CD4-positive, alpha-beta T cell treated with Interleukin-4 for 4 hours (primary cell): ENCODE measurements at regions not wholly inside any gene's neighbourhood (a gene's known extent, or its start where the extent isn't known, plus 50 kb on each side); places are given as distances from the start of the nearest gene placed in this dataset.
A peak's percentile ranks its signal among the peaks of the same experiment; 100 is the strongest.
"Not testable (repeated sequence)": the region's sequence is repeated elsewhere in the genome, so short reads cannot be mapped to it uniquely, and the experiment has no call there.

Source experiments
- DNase-seq: peaks from one replicate; pipeline ENCODE4 v3.0.0-alpha.2; 2020

DNA sequence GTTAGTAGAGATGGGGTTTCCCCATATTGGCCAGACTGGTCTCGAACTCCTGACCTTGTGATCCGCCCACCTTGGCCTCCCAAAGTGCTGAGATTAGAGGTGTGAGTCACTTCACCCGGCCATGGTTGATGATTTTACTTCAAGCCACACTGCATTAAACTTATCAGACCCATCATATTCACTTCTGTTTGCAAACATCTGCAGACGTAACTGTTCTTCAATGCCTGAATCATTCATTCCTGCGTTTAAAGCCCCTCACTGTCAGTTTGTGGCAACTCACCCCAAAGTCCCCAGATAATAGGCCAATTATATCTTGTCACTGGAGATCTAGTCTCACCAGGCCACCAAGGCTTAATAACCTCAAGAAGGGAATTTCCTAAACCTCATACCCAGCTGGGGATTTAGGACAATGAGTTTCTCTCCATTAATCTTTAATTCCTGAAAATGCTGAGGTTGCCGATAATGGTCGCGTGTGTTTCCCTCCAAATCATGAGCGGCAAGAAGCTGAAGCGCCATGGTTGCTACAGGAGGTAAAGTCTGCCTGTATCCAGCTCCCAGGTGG is 229.6 kb downstream of the LY86 start:
- no peak for DNase-seq

DNA sequence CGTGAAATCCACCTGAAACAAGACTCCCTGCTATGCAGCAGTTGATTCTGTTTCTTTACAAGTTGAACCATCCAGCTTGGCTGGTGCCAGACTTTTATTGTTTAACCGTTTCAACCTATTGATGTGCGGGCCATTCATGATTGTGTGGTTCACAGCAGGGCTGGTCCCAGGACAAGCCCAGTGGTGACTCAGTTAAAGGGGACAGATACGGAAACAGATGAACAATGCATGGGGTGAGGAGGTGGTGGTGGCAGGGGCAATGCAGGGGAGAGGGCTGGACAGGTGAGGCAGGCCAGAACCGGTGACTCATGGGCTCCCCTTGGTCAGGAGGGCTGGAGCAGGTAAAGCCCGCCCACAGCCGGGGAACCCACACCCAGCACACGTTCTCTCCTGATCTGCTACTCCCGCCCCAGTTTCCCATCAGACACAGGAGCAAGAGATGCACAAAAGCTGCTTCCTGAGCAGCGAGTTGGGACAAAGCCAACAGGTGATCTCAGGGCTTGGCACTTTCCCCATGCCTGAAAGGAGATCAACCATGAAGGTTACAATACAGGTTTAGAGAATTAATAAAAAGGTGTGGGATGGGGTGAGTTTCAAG is 232.2 kb downstream of the LY86 start:
- no peak for DNase-seq

DNA sequence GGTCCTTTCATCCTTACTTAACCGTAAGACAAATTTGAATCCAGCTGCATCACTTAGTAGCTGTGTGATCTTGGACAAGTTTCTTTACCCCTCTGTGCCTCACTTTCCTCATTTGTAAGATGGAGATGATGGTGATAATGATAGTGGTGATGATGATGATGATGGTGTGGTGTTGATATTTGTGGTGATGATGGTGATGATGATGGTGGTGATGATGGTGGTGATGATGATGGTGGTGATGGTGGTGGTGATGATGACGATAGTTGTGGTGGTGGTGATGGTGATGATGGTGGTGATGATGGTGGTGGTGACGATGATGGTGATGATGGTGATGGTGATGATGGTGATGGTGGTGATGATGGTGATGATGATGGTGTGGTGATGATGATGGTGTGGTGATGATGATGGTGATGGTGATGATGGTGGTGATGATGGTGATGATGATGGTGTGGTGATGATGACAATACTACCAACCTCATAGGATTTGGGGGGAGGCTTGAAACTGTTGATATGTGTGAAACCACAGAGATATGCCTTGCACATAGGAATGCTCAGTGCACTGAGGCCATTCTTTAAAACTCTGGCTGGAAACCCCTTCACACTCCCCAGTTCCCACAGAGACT is 233.2 kb downstream of the LY86 start:
- no peak for DNase-seq

DNA sequence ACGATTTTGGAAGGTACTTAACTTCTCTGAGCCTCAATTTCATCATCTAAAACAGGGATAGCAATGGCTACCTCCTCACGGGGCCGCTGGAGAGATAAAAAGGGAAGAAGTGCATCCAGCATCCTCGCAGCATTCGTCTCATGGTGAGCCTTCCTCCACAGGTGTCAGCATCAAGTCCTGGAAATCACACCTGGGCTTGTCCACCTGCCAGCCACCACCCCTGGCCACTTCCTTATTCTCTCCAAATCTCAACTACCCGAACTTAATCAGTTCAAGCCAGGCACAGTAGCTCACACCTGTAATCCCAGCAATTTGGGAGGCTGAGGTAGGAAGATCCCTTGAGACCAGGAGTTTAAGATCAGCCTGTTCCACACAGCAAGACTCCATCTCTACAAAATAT is 234.5 kb downstream of the LY86 start:
- no peak for DNase-seq

DNA sequence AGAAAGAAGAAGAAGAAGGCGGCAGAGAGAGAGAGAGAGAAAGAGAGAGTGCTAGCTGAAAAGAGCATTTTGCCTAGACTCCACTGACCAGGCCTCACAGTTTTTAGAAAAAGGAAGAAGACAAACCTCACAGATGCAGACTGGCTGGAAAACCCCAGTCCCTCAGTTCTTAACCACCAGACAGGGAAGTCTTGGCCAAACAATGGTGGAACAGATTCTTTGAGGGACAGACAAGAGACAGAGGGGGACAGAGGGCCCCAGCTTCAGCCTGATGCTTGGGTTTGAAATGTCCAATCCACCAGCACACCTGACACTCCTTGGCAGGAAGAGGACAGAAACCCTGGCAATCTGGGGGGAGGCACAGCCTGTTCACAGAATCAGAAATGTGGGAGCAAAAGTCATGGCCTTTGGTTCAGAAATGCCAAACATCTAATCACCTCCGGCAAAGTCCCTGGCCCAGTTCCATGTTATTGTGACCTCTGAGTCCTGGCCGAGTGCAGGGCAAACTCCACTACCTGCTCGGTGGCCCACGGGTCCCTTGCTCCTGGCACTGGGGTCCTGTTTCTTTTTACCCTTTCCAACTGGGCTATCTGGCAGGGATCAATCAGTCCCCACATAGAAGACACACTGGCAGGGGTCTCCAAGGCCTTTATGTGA is 235.2 kb downstream of the LY86 start:
- DNase-seq, result no peak

DNA sequence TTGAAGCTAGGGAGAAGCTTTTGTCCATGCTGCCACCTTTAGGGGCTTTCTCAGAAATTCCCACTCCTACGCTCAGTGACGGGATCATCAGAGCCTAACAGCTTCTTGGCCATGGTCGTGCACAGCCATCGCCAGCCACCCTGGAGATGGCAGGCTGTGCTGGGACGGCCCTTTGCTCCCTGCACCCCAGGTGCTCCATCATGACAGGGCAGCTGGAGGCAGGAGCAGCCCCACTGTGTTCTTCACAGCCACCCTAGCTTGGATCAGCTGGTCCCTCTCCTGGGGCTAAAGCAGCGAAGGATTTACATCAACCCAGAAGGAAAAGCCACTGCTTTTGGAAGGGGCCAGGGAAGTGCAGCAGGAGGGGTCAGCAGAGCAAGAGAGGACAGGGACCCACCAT is 235.9 kb downstream of the LY86 start:
- no peak for DNase-seq

DNA sequence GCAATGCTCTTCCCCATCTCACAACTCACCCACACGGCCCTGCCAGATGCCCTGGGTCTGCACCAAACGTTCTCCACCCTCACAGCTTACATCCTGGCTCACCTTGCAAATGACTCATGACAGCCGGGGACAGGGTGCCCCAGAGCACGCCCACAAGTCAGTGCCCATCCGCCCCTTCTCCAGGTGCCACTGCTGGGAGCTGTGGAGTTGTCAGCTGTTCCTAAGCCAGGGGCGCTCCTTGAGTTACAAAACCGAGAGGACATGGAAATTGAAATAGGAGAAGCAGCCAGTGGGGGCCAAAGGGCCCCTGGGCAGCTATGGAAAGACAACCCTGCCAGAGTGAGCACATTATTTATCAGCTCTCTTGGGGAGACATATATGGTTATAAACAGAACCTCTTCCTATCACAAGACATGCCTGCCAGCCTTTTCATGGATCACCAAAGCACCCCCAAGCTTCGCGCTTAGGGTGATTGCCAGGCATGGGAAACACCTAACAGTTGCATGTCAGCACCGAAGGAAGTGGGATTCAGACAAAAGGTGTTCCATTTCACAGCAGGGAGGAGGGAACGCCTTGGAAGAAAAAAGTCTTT is 236.8 kb downstream of the LY86 start:
- DNase-seq, result no peak

DNA sequence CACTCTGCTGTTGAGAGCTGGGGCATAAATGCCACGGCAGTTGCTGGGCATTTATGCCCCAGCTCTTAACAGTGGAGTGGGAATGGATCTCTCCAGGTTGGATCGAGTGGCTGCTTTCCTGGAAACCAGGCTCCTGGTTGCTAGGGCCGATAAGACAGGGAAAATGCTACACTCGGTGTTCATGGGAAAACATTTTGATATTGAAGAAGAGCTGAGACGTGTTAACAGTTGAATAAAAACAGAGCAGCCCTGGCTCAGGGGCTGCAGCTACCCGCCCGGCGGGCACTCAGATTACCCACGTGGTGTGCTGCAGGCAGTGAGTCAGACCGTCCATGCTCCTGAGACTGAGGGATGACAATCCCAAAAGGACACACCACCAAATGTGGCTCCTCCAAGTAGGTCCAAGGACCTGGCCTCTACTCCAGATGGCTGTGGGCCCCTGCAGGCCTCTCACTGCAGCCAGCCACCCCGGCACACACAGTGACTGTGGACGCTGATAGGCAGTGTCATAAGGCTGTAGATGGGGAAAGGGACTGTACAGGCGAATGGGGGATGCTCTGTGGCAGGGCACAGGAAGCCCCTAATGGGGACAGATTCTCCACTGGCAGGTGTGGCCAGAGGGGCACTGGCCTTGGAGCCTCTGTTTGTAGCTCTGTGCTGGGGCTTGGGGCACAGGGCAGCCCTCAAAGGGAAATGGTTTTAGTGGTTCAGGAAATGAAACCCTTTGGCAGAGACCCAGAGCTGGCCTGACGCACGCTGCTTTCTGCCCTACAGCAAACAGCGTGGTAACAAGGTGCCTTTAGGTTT is 237.8 kb downstream of the LY86 start:
- no peak for DNase-seq

DNA sequence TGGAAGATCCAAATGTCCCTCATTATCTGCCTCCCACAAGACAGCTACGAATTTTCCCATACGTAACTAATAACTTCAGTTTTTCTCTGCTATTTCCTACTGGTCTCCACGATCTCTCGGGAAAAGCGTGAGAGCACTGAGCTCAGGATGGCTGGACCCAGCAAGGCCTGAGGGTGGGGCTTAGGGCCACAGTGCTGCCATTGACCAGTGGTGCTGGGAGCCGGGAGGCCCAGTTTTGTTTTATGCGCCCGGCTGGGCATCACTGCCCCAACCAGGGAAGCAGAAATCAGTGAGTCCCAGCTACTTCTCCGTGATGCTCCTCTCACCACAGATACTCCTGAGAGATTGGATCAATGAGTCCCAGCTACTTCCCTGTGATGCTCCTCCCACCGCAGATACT is 238.4 kb downstream of the LY86 start:
- no peak for DNase-seq

DNA sequence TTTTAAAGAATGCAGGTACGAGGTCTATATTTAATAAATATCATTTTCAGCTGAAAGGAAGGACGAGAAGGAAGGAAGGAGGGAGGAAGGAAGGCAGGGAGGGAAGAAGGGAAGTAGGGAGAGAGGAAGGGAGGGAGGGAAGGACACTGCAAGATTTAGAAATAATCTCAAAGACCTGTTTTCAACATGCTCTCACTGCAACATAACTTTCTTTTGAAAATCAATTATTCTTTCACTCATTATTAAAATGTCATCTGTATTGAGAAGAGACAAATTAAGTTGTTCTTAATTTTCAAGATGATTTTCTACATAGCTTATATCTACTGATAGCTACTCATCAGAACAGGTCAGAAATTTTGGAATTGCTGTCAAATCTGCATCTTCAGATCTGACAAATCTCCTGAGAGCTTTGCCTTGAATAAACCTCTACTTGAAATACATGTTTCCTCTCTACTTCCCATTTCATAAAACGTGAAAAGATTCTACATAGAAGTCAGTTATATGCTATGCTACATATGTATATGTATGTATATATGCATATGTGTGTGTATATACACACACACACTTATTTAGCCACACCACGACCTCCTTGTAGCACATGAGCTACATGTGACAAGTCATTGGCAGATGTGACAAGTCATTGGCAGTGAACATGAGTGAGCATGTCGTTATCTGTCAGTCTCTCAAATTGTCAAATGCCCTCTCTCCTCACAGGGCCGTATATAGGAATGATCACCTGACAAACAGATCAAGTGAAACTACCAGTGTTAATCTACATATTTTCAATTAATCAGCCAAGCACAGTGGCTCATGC is 241.6 kb downstream of the LY86 start:
- DNase-seq, result no peak

DNA sequence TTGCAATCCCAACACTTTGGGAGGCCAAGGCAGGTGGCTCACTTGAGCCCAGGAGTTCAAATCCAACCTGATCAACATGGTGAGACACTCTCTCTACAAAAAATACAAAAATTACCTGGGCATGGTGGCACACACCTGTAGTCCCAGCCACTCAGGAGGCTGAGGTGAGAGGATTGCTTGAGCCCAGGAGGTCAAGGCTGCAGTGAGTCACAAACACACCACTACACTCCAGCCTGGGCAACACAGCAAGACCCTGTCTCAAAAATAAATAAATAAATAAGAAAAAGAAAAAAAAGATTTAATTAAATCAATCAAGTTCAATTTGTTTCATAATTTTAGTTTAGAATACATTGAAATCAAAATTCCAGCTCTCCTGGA is 242.2 kb downstream of the LY86 start:
- DNase-seq, result not testable (repeated sequence)

DNA sequence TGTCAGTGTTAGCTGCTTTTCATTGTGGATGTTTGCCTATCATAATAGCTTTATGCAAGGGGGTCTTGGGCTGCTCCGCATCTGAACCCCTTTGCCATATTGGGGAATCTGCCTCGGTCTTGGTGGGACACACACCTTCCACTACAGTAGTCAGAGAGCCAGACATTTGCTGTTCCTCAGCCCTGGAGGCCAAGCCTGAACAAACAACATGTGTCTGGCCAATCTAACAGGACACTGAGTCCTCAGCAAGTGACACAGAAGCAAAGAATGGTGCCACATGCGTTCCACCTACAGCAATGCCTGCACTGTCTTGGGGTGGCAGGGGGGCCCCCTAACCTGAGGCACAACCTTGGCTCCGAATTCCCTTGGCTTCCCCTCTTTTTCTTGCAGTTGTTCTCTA is 243.9 kb downstream of the LY86 start:
- DNase-seq, result no peak

DNA sequence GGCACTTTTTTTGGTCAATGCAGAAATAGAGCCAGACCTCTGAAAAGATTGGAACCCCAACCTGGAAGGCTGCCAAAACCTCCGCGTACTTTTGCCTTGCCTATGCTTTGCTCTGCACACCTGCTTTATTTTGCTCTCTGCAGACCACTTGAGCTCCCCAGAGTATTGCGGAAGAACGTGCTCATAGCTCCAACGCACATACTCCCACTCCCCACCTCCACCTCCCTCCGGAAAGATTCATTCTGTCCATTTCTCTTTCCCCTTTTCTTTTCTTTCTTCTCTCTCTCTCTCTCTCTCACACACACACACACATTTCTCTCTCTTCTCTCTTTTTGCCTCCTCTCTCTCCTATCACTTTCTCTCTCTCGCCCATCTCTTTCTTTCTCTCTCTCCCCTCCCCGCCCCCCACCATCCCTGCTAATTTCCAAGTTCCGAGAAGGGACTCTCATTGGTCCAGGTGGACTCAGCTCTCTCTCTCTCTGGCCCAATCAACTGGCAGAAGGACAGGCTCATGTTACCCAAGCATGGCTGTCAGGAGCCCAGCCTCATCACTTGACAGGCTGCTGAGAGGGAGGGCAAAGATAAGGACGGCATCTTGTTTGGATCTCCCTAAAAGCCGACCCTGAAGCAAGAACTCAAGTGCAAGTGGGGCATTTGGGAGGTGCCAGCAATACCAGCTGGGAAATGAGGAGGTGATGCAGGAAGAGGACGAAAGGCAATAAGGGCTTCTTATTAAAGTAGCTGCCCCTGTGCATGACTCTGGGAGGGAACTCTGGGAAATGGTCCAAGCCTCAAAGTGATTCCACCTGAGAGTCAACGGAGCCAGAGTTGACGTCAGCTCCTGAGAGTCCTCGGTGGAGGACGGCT is 246.1 kb downstream of the LY86 start:
- DNase-seq, result no peak

DNA sequence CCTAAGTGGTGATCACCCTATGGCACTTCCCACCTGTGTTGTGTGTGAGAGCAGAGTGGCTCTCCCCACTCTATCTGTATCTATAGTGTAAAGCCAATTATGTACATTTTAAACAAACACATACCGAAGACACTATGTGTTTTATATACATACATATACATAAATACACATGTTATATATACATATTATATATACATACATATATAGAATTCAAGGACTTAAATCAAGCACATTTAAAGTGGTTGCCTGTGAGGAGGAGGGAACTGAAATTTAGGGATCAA is 246.6 kb downstream of the LY86 start:
- DNase-seq, result no peak

DNA sequence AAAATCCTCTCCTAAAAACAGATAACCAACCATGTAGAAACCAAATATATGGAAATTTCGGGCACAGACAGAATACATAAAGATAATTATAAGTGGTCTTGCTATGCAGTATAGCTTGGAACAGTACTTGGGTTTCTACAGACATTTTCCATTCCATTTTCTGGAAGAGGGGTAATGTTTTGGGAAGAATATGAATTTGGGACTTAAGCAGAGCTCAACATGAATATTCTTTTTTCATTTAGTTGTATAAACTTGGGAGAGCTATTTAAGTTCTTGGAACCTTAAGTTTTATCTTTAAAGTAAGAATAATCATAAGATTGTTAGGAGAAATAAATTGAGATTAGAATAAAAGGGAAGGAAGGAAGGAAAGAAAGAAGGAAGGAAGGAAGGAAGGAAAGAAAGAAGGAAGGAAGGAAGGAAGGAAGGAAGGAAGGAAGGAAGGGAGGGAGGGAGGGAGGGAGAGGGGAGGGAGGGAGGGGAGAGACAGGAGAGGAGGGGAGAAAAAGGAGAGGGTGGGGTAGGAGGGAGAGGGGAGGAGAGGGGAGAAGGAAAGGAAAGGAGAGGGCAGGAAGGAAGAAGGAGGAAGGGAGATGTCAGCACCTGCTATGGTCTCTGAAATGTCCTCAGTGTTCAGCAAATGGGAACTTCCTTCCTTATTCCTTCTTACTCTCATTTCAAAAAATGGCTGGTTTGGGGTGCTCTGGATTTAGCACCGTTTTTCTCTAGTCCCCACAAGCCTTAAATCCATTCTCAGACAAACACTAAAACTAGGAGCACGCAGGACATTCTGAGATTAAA is 248.3 kb downstream of the LY86 start:
- no peak for DNase-seq

DNA sequence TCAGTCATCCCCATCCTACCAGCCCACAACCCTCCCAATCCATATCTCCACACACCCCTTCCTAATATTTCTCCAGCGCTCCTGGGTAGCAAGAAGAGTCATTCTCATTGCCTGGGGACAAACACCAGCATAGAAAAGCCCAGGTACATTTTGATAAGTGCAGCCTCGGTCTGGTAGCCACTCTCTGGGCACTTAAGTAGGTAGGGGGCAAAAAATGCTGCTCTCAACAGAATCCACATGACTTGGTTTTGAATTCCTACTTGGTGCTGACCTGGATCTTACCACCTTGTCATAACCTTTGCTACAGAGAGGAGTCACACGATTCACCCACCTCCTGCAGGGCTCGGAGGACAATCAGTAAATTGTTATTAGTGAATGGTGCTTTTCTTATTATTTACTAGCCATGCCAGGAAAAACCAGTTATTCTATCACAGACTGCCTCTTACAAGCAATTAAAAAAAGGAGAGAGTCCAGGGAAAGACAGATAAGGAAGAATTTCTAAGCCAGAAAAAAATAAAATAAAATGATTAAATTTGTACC is 249.1 kb downstream of the LY86 start:
- DNase-seq, result no peak

DNA sequence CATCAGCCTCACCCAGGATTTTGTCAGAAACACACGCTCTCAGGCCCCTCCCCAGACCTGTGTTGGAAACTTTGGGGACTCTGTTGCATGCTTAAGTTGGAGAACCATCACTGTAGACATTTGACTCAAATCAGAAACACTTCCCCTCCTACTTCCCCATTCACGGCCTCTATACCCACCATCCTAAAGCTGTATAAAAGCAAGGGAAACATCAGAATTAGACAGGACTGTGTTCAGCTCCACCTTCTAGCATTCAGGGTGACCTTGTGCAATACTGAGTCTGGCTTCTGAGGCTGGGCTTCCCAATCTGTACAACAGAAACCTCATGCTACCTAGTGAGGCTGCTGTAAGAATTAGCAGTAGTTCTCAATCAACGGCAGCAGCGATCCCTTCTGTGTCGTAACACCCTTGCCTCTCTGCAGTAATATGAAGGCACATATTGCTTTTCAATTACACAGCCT is 252.3 kb downstream of the LY86 start:
- DNase-seq, result peak; percentile 14

DNA sequence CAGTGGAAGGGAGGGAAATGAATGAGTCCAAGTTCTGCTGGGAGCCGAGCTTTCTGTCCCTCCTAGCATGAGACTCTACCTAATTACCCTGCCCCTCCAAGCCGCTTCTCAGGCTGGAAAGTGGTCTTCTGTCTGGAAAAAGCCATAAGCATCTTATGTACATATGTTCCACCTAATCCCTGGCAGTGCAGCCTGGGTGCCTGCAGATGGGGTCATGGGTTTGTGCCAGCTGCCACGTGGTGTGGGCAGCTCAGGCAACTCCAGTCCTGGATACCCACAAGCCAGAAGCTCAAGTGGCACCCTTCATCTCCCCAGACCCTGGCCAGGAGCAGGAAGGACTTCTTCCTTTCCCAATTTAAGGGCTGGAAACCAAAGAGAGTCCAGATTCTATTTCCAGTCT is 253.1 kb downstream of the LY86 start:
- DNase-seq, result no peak

DNA sequence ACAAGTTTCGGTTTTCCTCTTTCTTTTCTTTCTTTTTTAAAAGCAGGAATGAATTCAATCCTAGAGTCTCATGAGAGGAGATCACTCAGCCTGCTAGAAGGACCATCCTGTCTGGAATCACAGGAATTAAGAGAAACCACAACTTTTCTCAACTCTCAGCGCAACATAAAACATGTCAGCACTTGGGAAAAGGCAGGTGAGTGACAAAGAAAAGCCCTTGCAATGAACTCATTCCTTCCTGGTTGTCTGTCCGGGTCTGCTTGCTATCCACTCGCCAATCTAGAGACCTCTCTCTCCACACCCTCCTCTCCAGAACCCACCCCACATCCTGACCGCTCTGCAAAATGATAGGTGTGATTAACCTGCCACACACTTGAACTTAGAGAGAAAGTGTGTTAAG is 253.8 kb downstream of the LY86 start:
- no peak for DNase-seq

DNA sequence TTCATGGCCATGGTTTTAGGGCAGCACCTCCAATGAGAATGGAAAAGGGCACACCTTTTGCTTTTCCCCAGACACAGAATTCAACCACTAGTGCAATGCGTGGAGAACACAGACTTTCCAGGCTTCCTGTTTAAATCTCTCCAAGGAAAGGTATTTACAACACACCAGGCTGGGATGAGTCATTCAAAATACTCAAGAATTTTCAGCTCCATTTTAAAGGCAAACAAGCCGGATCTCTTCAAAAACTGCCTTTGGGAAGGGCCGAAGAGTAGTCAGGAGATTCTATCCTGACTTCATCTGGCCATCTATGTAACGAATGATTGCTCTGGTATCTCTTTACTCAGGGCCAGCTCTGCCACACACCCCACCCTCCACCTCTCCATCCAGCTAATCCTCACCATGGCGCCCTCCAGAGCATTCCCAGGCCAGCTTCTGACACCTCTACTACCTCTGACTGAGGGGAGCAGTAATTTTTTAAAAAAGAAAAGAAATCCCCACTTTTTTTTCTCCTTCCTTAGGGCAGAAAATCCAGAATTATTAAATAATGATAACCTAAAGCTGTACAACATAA is 254.6 kb downstream of the LY86 start:
- no peak for DNase-seq
